Epithelial cell of proximal tubule (primary cell): ENCODE measurements at regions not wholly inside any gene's neighbourhood (a gene's known extent, or its start where the extent isn't known, plus 50 kb on each side); places are given as distances from the start of the nearest gene placed in this dataset.

Experiments used
- DNase-seq: peaks from one replicate; pipeline ENCODE4 v3.0.0-alpha.2; 2011; ENCODE audit warnings: low read depth
- H3K4me3 ChIP-seq: 2 replicates; pipeline ENCODE4 v1.5.1; 2011; ENCODE audit warnings: low read depth, mild to moderate bottlenecking, low read length
- TF ChIP-seq, protein P1 (sequence below): conservative IDR thresholded peaks from 2 replicates; pipeline ENCODE4 v1.5.1; 2012; ENCODE audit warnings: low read depth, mild to moderate bottlenecking, low read length

DNA sequence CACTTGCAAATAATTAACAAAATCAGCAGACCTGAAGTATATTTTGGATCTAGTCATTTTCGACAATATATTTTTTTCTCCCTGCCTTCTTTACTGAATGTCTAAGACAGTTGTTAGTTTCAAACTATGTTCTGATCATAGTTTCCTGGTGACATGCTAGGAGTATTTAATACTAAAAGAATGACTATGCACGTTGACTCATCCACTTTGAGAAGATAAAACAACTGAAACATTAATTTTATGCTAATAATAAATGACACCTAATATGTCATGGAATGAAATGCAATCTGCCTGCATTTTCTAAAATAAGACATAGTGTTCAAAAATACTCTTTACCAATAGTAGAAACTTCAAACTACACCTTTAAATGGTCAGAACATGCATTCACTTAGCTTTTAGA is 2123.7 kb upstream of the C9orf72 start:
- TF ChIP-seq, protein P1, sequence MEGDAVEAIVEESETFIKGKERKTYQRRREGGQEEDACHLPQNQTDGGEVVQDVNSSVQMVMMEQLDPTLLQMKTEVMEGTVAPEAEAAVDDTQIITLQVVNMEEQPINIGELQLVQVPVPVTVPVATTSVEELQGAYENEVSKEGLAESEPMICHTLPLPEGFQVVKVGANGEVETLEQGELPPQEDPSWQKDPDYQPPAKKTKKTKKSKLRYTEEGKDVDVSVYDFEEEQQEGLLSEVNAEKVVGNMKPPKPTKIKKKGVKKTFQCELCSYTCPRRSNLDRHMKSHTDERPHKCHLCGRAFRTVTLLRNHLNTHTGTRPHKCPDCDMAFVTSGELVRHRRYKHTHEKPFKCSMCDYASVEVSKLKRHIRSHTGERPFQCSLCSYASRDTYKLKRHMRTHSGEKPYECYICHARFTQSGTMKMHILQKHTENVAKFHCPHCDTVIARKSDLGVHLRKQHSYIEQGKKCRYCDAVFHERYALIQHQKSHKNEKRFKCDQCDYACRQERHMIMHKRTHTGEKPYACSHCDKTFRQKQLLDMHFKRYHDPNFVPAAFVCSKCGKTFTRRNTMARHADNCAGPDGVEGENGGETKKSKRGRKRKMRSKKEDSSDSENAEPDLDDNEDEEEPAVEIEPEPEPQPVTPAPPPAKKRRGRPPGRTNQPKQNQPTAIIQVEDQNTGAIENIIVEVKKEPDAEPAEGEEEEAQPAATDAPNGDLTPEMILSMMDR, result no peak
- DNase-seq, result no peak
- H3K4me3 ChIP-seq, result no peak overlapping the region

DNA sequence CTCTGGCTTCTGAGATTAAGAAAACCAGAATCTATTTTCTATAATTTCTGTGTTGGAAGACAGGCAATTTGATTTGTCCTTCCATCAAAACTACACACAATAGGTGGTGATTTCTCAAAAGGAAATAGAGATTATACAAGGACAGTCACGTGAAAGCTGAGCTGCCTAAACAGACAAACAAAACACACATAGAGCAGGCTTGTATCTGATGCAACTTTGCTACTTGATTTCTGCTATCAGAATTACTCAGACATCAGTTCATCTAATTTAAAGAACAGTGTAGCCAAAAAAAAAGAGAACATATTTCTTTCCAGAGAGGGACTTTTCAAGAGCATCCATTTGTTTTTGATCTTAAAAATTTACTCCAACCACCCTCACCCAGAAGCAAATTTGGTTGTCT is 2128.3 kb upstream of the C9orf72 start:
- TF ChIP-seq, protein P1, result no peak
- no peak overlapping the region for H3K4me3 ChIP-seq
- no peak for DNase-seq

DNA sequence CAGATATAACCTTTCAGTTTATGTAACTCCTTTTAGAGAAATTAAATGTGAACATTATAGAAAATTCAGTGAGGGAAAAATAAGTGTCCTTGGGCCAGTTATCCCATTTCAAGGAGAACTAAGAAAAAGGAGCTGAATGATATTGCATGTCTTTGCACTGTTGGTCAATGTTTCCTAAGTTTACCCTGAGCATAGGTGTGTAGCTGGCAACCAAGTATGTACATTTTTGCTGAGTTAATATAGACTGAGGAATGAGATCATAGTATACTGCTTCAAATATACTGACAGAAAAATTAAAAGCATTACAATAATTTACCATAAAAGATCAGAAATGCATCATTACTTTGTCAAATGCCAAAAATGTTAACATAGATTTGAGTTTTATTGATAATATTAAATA is 2128.7 kb upstream of the C9orf72 start:
- H3K4me3 ChIP-seq, result no peak overlapping the region
- TF ChIP-seq, protein P1, result no peak
- DNase-seq, result no peak

DNA sequence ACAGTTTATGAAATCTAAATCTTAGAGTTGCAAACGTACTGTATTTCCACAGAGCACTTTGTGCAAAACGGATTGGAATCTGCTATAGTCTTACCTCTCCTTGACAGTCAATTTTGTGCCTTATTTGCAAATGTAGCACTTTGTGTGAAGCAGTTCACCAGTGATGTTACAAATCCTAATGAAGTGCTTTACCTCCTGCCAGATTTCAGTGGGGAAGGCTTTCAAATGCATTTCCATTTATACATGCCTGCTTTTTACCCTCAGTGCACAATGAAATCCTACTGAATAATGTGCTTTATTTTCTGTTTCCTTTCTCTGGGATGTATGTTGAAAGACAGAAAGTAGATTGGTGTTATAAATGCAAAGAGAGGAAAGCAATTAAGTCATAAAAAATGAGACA is 2141.6 kb upstream of the C9orf72 start:
- H3K4me3 ChIP-seq, result no peak overlapping the region
- no peak for DNase-seq
- TF ChIP-seq, protein P1, result no peak

DNA sequence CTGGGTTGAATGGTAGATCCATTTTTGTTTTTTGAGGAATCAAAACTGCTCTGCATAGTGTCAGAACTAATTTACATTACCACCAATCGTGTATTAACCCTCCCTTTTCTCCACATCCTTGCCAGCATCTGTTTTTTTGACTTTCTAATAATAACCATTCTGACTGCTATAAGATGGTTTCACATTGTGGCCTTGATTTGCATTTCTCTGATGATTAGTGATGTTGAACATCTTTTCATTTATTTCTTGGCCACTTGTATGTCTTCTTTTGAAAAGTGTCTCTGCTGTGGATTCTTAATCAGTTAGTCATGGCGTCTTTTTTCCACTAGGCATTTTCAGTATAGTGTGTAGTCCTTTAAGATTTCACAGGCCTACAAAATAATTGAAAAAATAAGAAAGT is 2144.3 kb upstream of the C9orf72 start:
- TF ChIP-seq, protein P1, result no peak
- no peak overlapping the region for H3K4me3 ChIP-seq

DNA sequence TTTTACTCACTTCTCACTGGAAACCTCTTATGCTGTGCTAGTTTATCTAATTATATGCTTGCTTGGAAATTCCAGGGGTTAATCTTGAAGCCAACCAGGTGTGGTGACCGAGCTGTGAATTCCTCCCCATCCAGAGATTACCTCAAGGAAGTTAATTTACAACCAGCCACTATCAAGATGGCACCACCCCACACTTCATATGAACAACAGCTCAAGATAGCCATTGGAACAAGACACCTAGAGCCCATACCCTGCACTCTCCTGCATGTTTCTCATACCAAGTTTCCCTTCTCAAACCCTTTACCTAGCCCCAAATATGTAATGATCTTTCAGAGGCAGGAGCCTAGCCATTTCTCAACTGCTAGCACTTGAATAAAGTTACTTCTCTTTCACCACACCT is 2156.9 kb upstream of the C9orf72 start:
- no peak for DNase-seq
- TF ChIP-seq, protein P1, result no peak
- no peak overlapping the region for H3K4me3 ChIP-seq

More for the DNA sequence above, 2144.3 kb upstream of the C9orf72 start:
- no peak for DNase-seq

DNA sequence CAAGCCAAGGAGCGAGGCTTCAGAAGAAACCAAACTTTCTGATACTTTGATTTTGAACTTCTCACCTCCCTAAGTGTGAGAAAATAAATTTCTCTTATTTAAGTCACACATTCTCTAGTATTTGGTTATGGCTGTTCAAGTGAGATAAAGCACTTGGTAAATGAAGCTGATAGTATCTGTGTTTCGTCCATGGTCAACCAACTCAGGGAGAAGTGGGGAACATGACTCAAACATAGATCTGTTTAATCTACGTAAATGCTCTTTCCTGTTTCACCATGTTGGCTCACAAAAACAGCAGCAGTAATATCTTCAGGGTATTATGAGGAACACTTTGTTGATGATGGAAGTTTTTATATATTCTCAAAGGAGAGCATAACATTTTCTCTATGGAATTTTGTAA is 2167.2 kb upstream of the C9orf72 start:
- TF ChIP-seq, protein P1, result no peak
- no peak for DNase-seq
- H3K4me3 ChIP-seq, result no peak overlapping the region
